Breast epithelium (tissue), 3 donors: ENCODE measurements at regions not wholly inside any gene's neighbourhood (a gene's known extent, or its start where the extent isn't known, plus 50 kb on each side); places are given as distances from the start of the nearest gene placed in this dataset.

Experiments used
- POLR2AphosphoS5 ChIP-seq, 3 donors: sonication (generic); formaldehyde crosslinking; IDR thresholded peaks; one replicate each; pipeline ENCODE4 v1.6.1; 2017; ENCODE audit warnings: antibody characterized with exemption in 3 of 3
- TF ChIP-seq, protein P1 (sequence below), 3 donors: fragments of 450-650 bp; IDR thresholded peaks; one replicate each; pipeline ENCODE4 v1.5.1; 2016 to 2017; ENCODE audit warnings: antibody characterized with exemption in 3 of 3, mild to moderate bottlenecking in 3 of 3, moderate library complexity in 3 of 3

DNA sequence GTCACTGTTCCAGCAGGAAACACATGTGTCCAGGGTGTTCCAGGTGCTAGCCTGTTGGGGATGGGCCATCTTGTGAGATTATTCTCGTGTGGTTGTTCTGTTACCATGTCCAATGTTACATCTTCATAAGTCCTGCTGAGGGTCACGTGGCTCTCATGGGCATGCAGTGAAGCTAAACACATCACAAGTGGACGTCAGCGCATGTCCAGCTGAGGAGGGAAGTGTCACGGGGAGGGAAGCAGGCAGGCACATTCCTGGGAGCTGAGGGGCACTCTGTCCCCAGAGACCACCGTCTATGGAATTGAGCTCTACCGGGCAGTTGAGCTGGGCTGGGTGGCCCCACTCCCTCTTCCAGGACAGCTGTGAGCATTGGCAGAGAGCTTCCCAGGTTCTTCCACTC is 155.3 kb upstream of the TWIST2 start:
- TF ChIP-seq, protein P1, sequence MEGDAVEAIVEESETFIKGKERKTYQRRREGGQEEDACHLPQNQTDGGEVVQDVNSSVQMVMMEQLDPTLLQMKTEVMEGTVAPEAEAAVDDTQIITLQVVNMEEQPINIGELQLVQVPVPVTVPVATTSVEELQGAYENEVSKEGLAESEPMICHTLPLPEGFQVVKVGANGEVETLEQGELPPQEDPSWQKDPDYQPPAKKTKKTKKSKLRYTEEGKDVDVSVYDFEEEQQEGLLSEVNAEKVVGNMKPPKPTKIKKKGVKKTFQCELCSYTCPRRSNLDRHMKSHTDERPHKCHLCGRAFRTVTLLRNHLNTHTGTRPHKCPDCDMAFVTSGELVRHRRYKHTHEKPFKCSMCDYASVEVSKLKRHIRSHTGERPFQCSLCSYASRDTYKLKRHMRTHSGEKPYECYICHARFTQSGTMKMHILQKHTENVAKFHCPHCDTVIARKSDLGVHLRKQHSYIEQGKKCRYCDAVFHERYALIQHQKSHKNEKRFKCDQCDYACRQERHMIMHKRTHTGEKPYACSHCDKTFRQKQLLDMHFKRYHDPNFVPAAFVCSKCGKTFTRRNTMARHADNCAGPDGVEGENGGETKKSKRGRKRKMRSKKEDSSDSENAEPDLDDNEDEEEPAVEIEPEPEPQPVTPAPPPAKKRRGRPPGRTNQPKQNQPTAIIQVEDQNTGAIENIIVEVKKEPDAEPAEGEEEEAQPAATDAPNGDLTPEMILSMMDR (IDR thresholded peaks at IDR 0.05), result no peak
- no peak for TF ChIP-seq POLR2AphosphoS5 (IDR thresholded peaks at IDR 0.05)
